ENCODE measurements at regions not wholly inside any gene's neighbourhood (a gene's known extent, or its start where the extent isn't known, plus 50 kb on each side); places are given as distances from the start of the nearest gene placed in this dataset.

GRCh38 chr1:47679301-47679791, 241.5 kb downstream of the FOXD2 start:
- in situ Hi-C loops (cut with MboI; ENCODE audit: low pct_unique_long_range_greater_than_20kb in 2 of 9, low sequenced_read_pairs in 9 of 9, unreplicated experiment in 9 of 9) = no loop called here
- no peak overlapping the region for H3K27ac ChIP-seq
- 17 to 78% (median 58%) methylated on average over 2 to 5 of the region's 6 CpGs; no CpG with 5 or more reads in 3 of the 10 experiments for WGBS, 10 experiments
- H3K4me1 ChIP-seq (replicated peaks in 1 of 2) = peaks cover 9 to 23% of the 10 kb centered on the region in 2 donors
- peak in 5 of 8 experiments; percentile 22 to 44 (median 31) for ATAC-seq (replicated peaks in 6 of 8)
- no peak overlapping the region for H3K4me3 ChIP-seq

GRCh38 chr1:47679826-47680225, 242.0 kb downstream of the FOXD2 start:
- ATAC-seq (replicated peaks in 6 of 8) = no peak
- Histone ChIP-seq H3K4me1 (replicated peaks in 1 of 2) (peaks cover 9 to 23% of the 10 kb centered on the region in 2 donors), H3K4me3 (no peak overlapping the region), H3K27ac (no peak overlapping the region)
- in situ Hi-C loops (cut with MboI; ENCODE audit: low pct_unique_long_range_greater_than_20kb in 2 of 9, low sequenced_read_pairs in 9 of 9, unreplicated experiment in 9 of 9) = no loop called here
- WGBS, 10 experiments = 78 to 99% (median 89%) methylated on average over 3 to 7 of the region's 7 CpGs; no CpG with 5 or more reads in 5 of the 10 experiments

GRCh38 chr1:47680815-47681475, 243.1 kb downstream of the FOXD2 start:
- no peak for ATAC-seq (replicated peaks in 6 of 8)
- H3K27ac ChIP-seq = no peak overlapping the region
- H3K4me1 ChIP-seq (replicated peaks in 1 of 2) = peaks cover 9 to 29% of the 10 kb centered on the region in 2 donors
- H3K4me3 ChIP-seq = no peak overlapping the region
- 58 to 86% (median 80%) methylated on average over 4 to 9 of the region's 10 CpGs; no CpG with 5 or more reads in 3 of the 10 experiments for WGBS, 10 experiments
- in situ Hi-C loops (cut with MboI; ENCODE audit: low pct_unique_long_range_greater_than_20kb in 2 of 9, low sequenced_read_pairs in 9 of 9, unreplicated experiment in 9 of 9) = no loop called here

GRCh38 chr1:47681735-47682134, 243.9 kb downstream of the FOXD2 start:
- in situ Hi-C loops (cut with MboI; ENCODE audit: low pct_unique_long_range_greater_than_20kb in 2 of 9, low sequenced_read_pairs in 9 of 9, unreplicated experiment in 9 of 9) = no loop called here
- H3K27ac ChIP-seq = no peak overlapping the region
- 68 to 100% (median 90%) methylated on average over 2 to 3 of the region's 4 CpGs; no CpG with 5 or more reads in 5 of the 10 experiments for WGBS, 10 experiments

GRCh38 chr1:47682198-47682597, 244.4 kb downstream of the FOXD2 start:
- Histone ChIP-seq H3K4me1 (replicated peaks in 1 of 2) (peaks cover 7 to 30% of the 10 kb centered on the region in 2 donors), H3K27ac (no peak overlapping the region), H3K4me3 (no peak overlapping the region)
- ATAC-seq (replicated peaks in 6 of 8) = no peak
- in situ Hi-C loops (cut with MboI; ENCODE audit: low pct_unique_long_range_greater_than_20kb in 2 of 9, low sequenced_read_pairs in 9 of 9, unreplicated experiment in 9 of 9) = no loop called here
- 31 to 100% (median 79%) methylated on average over 1 to 7 of the region's 7 CpGs; no CpG with 5 or more reads in 3 of the 10 experiments for WGBS, 10 experiments

More at GRCh38 chr1:47681735-47682134, 243.9 kb downstream of the FOXD2 start:
- Histone ChIP-seq H3K4me1 (replicated peaks in 1 of 2) (peaks cover 7 to 30% of the 10 kb centered on the region in 2 donors), H3K4me3 (no peak overlapping the region)
- no peak for ATAC-seq (replicated peaks in 6 of 8)

GRCh38 chr1:47682786-47683350, 245.0 kb downstream of the FOXD2 start:
- WGBS, 10 experiments = 17 to 92% (median 66%) methylated on average over 1 to 6 of the region's 6 CpGs; no CpG with 5 or more reads in 4 of the 10 experiments
- in situ Hi-C loops (cut with MboI; ENCODE audit: low pct_unique_long_range_greater_than_20kb in 2 of 9, low sequenced_read_pairs in 9 of 9, unreplicated experiment in 9 of 9) = no loop called here
- no peak for ATAC-seq (replicated peaks in 6 of 8)

GRCh38 chr1:47683401-47683800, 245.6 kb downstream of the FOXD2 start:
- WGBS, 10 experiments = 33 to 100% (median 95%) methylated on average over 1 to 3 of the region's 3 CpGs; no CpG with 5 or more reads in 1 of the 10 experiments
- no peak overlapping the region for H3K27ac ChIP-seq
- no peak overlapping the region for H3K4me3 ChIP-seq
- ATAC-seq (replicated peaks in 6 of 8) = no peak
- in situ Hi-C loops (cut with MboI; ENCODE audit: low pct_unique_long_range_greater_than_20kb in 2 of 9, low sequenced_read_pairs in 9 of 9, unreplicated experiment in 9 of 9) = no loop called here
- H3K4me1 ChIP-seq (replicated peaks in 1 of 2) = peaks cover 17 to 35% of the 10 kb centered on the region in 2 donors

More at GRCh38 chr1:47682786-47683350, 245.0 kb downstream of the FOXD2 start:
- H3K27ac ChIP-seq = no peak overlapping the region
- H3K4me1 ChIP-seq (replicated peaks in 1 of 2) = peaks cover 11 to 30% of the 10 kb centered on the region in 2 donors
- no peak overlapping the region for H3K4me3 ChIP-seq

GRCh38 chr1:47684518-47684917, 246.7 kb downstream of the FOXD2 start:
- Histone ChIP-seq H3K4me1 (replicated peaks in 1 of 2) (peaks cover 28 to 36% of the 10 kb centered on the region in 2 donors), H3K4me3 (no peak overlapping the region), H3K27ac (no peak overlapping the region)
- in situ Hi-C loops (cut with MboI; ENCODE audit: low pct_unique_long_range_greater_than_20kb in 2 of 9, low sequenced_read_pairs in 9 of 9, unreplicated experiment in 9 of 9) = no loop called here
- ATAC-seq (replicated peaks in 6 of 8) = no peak
- 73 to 100% (median 97%) methylated on average over 1 to 5 of the region's 6 CpGs; no CpG with 5 or more reads in 2 of the 10 experiments for WGBS, 10 experiments

- no peak overlapping the region for H3K4me3 ChIP-seq
- 13 to 67% (median 45%) methylated on average over 1 to 11 of the region's 11 CpGs; no CpG with 5 or more reads in 1 of the 10 experiments for WGBS, 10 experiments
- peak in 4 of 8 experiments; percentile 27 to 58 (median 44) for ATAC-seq (replicated peaks in 6 of 8)
Measured at GRCh38 chr1:47684964-47685762, 247.3 kb downstream of the FOXD2 start.

GRCh38 chr1:47685763-47686066, 247.9 kb downstream of the FOXD2 start:
- Histone ChIP-seq H3K4me3 (no peak overlapping the region), H3K4me1 (replicated peaks in 1 of 2) (peaks cover 40 to 42% of the 10 kb centered on the region in 2 donors), H3K27ac (no peak overlapping the region)
- 0 to 100% (median 83%) methylated on average over 1 to 2 of the region's 2 CpGs; no CpG with 5 or more reads in 1 of the 10 experiments for WGBS, 10 experiments
- in situ Hi-C loops (cut with MboI; ENCODE audit: low pct_unique_long_range_greater_than_20kb in 2 of 9, low sequenced_read_pairs in 9 of 9, unreplicated experiment in 9 of 9) = no loop called here
- no peak for ATAC-seq (replicated peaks in 6 of 8)

More at GRCh38 chr1:47684964-47685762, 247.3 kb downstream of the FOXD2 start:
- in situ Hi-C loops (cut with MboI; ENCODE audit: low pct_unique_long_range_greater_than_20kb in 2 of 9, low sequenced_read_pairs in 9 of 9, unreplicated experiment in 9 of 9) = no loop called here
- H3K4me1 ChIP-seq (replicated peaks in 1 of 2) = peaks cover 34 to 38% of the 10 kb centered on the region in 2 donors
- H3K27ac ChIP-seq = peak overlapping the region in 1 of 2 donors; percentile 17

GRCh38 chr1:47686731-47687630, 249.1 kb downstream of the FOXD2 start:
- WGBS, 10 experiments = 48 to 100% (median 60%) methylated on average over 1 to 10 of the region's 15 CpGs
- Histone ChIP-seq H3K27ac (peak overlapping the region in 1 of 2 donors; percentile 33), H3K4me1 (replicated peaks in 1 of 2) (peaks cover 40 to 42% of the 10 kb centered on the region in 2 donors), H3K4me3 (no peak overlapping the region)
- ATAC-seq (replicated peaks in 6 of 8) = peak in 5 of 8 experiments; percentile 14 to 56 (median 28)
- in situ Hi-C loops (cut with MboI; ENCODE audit: low pct_unique_long_range_greater_than_20kb in 2 of 9, low sequenced_read_pairs in 9 of 9, unreplicated experiment in 9 of 9) = no loop called here

All from motor neuron (in vitro differentiated cells).